Neural progenitor cell (in vitro differentiated cells): ENCODE measurements at regions not wholly inside any gene's neighbourhood (a gene's known extent, or its start where the extent isn't known, plus 50 kb on each side); places are given as distances from the start of the nearest gene placed in this dataset.

ENCODE experiments used
- CTCF ChIP-seq: fragments of 200-600 bp; sonication (generic); IDR thresholded peaks from 2 replicates; pipeline ENCODE4 v1.5.1; 2017; ENCODE audit warnings: antibody characterized with exemption, mild to moderate bottlenecking
- EZH2 ChIP-seq: fragments of 200-600 bp; sonication (generic); IDR thresholded peaks from 2 replicates; pipeline ENCODE4 v1.6.1; 2017; ENCODE audit warnings: antibody characterized with exemption, mild to moderate bottlenecking, moderate library complexity

DNA sequence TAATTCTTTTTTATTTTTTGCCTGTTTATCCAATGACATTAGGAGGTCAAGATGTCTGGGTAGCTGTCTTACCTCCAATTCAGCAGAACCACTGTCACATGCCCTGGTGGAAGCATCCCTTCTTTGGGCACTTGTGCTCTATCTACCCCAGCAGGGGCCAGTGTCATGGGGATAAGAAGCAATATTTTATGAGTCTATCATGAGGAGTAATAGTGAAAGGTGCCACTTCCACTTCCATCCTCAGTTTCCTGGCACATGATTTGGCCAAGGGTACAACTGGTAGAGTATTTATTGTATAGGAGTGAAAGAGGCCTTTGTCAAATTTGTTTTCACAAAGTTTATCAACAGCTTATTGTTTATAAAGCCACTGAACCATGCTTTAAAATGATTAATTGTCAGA is 112.5 kb downstream of the CCDC71L start:
- TF ChIP-seq CTCF (no peak), EZH2 (no peak)
